ENCODE measurements at regions not wholly inside any gene's neighbourhood (a gene's known extent, or its start where the extent isn't known, plus 50 kb on each side); places are given as distances from the start of the nearest gene placed in this dataset.
"Not testable (repeated sequence)": the region's sequence is repeated elsewhere in the genome, so short reads cannot be mapped to it uniquely, and the experiment has no call there.

DNA sequence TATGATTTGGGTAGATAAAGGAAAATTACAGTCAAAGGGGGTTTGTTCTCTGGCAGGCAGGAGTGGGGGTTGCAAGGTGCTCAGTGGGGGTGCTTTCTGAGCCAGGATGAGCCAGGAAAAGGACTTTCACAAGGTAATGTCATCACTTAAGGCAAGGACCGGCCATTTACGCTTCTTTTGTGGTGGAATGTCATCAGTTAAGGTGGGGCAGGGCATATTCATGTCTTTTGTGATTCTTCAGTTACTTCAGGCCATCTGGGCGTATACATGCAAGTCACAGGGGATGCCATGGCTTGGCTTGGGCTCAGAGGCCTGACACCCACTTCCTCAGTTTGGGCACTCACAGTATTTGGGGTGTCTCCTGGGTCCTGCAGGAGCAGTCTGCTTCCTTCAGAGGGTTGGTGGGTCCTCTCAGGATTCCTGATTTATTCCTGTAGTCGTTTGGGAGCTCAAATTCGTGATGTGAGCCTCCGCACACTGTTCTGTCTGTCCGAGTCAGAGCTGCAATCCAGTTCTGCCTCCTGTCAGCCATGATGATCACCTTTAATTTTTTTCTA, 526.1 kb downstream of the NEBL start:
- H3K9ac ChIP-seq (ENCODE audit: low read length), result peak overlapping the region; percentile 99
- H3K27ac ChIP-seq (ENCODE audit: low read depth, low read length), result peak overlapping the region; percentile 99
- not testable (repeated sequence) for H3K27me3 ChIP-seq (ENCODE audit: control insufficient read depth, insufficient read depth, low read length); H3K36me3 ChIP-seq (ENCODE audit: control insufficient read depth, insufficient read depth, low read length)
- H3K4me1 ChIP-seq (ENCODE audit: control insufficient read depth, insufficient read depth, low read length), result peaks cover 27% of the 10 kb centered on the region
- H3K4me3 ChIP-seq (ENCODE audit: low read depth, low read length), result peak overlapping the region; percentile 64
- H3K9me3 ChIP-seq (ENCODE audit: control insufficient read depth, insufficient read depth, low read depth, low read length), result peaks cover 23% of the 10 kb centered on the region

DNA sequence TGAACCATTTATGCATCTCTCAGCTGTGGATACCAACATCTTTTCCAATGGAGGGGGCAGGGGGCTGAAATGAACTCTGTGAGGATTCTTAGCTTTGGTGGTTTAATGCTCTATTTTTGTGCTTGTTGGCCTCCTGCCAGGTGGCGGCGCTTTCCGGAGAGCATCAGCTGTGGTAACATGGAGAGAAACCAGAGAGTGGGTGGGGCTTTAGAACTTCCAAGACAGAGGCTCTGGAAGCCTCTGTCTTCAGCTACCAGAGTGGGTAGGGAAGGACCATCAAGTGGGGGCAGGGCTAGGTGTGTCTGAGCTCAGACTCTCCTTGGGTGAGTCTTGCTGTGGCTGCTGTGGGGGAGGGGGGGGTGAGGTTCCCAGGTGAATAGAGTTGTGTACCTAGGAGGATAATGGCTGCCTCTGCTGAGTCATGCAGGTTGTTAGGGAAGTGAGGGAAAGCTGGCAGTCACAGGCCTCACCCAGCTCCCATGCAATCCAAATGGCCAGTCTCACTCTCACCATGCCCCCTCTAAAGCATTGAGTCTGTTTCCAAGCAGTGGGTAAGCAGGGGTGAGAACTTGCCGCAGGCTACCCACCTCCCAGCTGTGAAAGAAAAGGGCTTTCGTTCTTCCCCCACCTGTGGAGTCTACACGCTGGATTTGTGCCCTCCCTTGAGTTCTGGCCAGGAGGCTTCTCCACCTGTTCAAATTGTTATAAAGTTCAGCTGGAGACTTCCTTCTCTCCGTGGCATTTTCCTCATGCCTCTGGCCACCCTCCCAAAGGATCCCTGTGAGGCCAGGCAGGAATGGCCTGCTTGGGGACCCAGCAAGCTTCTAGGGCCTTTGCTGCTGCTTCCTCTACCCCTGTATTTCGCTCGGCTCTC, 527.0 kb downstream of the NEBL start:
- Histone ChIP-seq H3K4me3 (ENCODE audit: low read depth, low read length) (peak overlapping the region; percentile 56), H3K4me1 (ENCODE audit: control insufficient read depth, insufficient read depth, low read length) (peaks cover 27% of the 10 kb centered on the region), H3K9me3 (ENCODE audit: control insufficient read depth, insufficient read depth, low read depth, low read length) (peaks cover 23% of the 10 kb centered on the region), H3K27me3 (ENCODE audit: control insufficient read depth, insufficient read depth, low read length) (no peaks in the 10 kb centered on the region), H3K27ac (ENCODE audit: low read depth, low read length) (peak overlapping the region; percentile 99), H3K36me3 (ENCODE audit: control insufficient read depth, insufficient read depth, low read length) (0 out of 2 replicates have a peak, but pooled peaks cover 2% of the 10 kb centered on the region), H3K9ac (ENCODE audit: low read length) (peak overlapping the region; percentile 99)

DNA sequence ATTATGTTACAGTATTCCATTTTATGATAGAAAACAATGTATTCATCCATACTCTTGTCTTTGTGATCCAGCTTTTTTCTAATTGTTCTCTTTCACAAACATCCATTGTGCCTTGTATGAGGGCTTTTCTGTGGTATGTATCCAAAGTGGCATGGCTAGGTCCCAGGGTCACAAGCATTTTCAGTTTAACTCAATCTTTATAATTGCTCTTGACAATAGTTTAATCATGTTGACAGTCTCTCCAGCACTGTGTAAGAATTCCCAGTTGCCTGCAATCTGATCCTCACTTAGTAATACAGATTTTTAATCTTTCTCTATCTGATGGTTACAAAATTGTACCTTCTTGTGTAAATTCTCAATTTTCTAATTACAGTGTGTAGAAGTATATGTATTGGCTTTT, 533.4 kb downstream of the NEBL start:
- H3K27ac ChIP-seq (ENCODE audit: low read depth, low read length), result no peak overlapping the region

DNA sequence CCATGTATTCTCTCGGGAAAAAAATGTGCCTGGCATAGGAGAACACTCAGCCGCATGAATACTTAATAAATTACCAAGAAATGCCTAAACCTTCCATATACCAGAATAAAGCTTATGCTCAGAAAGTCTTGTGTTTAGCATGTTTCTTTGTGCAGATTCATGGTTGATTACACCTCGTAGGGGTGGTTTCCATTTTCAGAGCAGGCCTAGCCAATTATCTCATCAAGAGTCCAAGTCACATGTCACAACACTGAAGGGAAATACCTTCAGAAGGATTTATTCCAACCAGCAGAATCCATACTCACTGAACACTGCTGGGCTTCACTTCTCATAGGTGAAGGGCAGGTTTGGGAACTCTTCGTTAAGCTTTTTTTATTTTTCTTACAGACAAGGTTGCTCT, 539.7 kb downstream of the PLXDC2 start:
- no peak overlapping the region for H3K27ac ChIP-seq (ENCODE audit: low read depth, low read length)
- H3K9me3 ChIP-seq (ENCODE audit: control insufficient read depth, insufficient read depth, low read depth, low read length), result peaks cover 21% of the 10 kb centered on the region
- no peak overlapping the region for H3K9ac ChIP-seq (ENCODE audit: low read length)
- H3K4me1 ChIP-seq (ENCODE audit: control insufficient read depth, insufficient read depth, low read length), result no peaks in the 10 kb centered on the region
- H3K4me3 ChIP-seq (ENCODE audit: low read depth, low read length), result no peak overlapping the region
- no peaks in the 10 kb centered on the region for H3K36me3 ChIP-seq (ENCODE audit: control insufficient read depth, insufficient read depth, low read length)
- H3K27me3 ChIP-seq (ENCODE audit: control insufficient read depth, insufficient read depth, low read length), result no peaks in the 10 kb centered on the region

More for the DNA sequence above, 533.4 kb downstream of the NEBL start:
- Histone ChIP-seq H3K4me3 (ENCODE audit: low read depth, low read length) (no peak overlapping the region), H3K4me1 (ENCODE audit: control insufficient read depth, insufficient read depth, low read length) (no peaks in the 10 kb centered on the region), H3K36me3 (ENCODE audit: control insufficient read depth, insufficient read depth, low read length) (no peaks in the 10 kb centered on the region), H3K27me3 (ENCODE audit: control insufficient read depth, insufficient read depth, low read length) (no peaks in the 10 kb centered on the region), H3K9ac (ENCODE audit: low read length) (no peak overlapping the region), H3K9me3 (ENCODE audit: control insufficient read depth, insufficient read depth, low read depth, low read length) (peaks cover 41% of the 10 kb centered on the region)

GRCh38 chr10:20355011-20355410, 538.8 kb downstream of the PLXDC2 start:
- Histone ChIP-seq H3K4me1 (ENCODE audit: control insufficient read depth, insufficient read depth, low read length) (no peaks in the 10 kb centered on the region), H3K9ac (ENCODE audit: low read length) (no peak overlapping the region), H3K27ac (ENCODE audit: low read depth, low read length) (no peak overlapping the region), H3K9me3 (ENCODE audit: control insufficient read depth, insufficient read depth, low read depth, low read length) (peaks cover 13% of the 10 kb centered on the region), H3K4me3 (ENCODE audit: low read depth, low read length) (no peak overlapping the region), H3K36me3 (ENCODE audit: control insufficient read depth, insufficient read depth, low read length) (no peaks in the 10 kb centered on the region), H3K27me3 (ENCODE audit: control insufficient read depth, insufficient read depth, low read length) (no peaks in the 10 kb centered on the region)

DNA sequence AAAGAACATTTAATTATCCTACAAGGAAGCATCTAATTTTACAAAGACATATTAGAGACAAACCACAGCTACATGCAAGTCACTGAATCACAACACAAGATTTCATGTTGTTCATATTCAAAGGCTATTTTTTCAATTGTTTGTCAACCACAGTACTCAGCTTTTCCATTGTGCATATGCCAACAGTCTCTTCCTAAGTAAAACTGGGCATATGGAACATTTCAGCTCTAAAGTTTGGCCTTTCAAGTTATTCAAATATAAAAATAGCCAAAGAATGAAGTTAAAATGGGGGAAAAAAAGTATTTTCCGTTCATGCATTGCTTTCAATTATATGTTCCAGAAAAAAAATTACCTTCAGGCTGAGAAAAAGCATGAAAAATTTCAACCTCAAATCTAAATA, 537.9 kb downstream of the PLXDC2 start:
- no peak overlapping the region for H3K4me3 ChIP-seq (ENCODE audit: low read depth, low read length)
- no peaks in the 10 kb centered on the region for H3K27me3 ChIP-seq (ENCODE audit: control insufficient read depth, insufficient read depth, low read length)
- H3K27ac ChIP-seq (ENCODE audit: low read depth, low read length), result no peak overlapping the region
- no peaks in the 10 kb centered on the region for H3K4me1 ChIP-seq (ENCODE audit: control insufficient read depth, insufficient read depth, low read length)
- H3K36me3 ChIP-seq (ENCODE audit: control insufficient read depth, insufficient read depth, low read length), result no peaks in the 10 kb centered on the region
- H3K9ac ChIP-seq (ENCODE audit: low read length), result no peak overlapping the region
- peaks cover 13% of the 10 kb centered on the region for H3K9me3 ChIP-seq (ENCODE audit: control insufficient read depth, insufficient read depth, low read depth, low read length)

DNA sequence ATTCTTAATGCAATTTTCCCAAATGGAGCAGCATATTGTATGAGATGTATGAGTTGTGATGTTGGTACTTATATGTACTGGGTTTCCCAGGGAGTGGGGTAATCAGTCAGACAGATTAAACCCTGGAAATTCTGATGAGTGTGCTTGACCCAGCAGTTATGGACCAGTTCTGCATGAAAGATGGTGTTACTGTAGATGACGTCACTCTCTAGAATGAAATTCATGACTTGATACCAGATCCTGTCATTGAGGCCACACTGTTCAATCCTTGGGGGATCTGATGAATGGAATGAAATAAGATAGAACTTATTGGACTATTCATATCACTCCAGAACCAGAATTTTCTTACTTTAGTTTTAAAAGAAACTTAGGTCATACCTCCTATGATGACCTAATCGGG, 534.3 kb downstream of the PLXDC2 start:
- peaks cover 13% of the 10 kb centered on the region for H3K9me3 ChIP-seq (ENCODE audit: control insufficient read depth, insufficient read depth, low read depth, low read length)
- no peaks in the 10 kb centered on the region for H3K4me1 ChIP-seq (ENCODE audit: control insufficient read depth, insufficient read depth, low read length)
- no peaks in the 10 kb centered on the region for H3K36me3 ChIP-seq (ENCODE audit: control insufficient read depth, insufficient read depth, low read length)
- no peak overlapping the region for H3K9ac ChIP-seq (ENCODE audit: low read length)
- no peak overlapping the region for H3K27ac ChIP-seq (ENCODE audit: low read depth, low read length)
- no peak overlapping the region for H3K4me3 ChIP-seq (ENCODE audit: low read depth, low read length)
- no peaks in the 10 kb centered on the region for H3K27me3 ChIP-seq (ENCODE audit: control insufficient read depth, insufficient read depth, low read length)

GRCh38 chr10:20343036-20343435, 526.8 kb downstream of the PLXDC2 start:
- Histone ChIP-seq H3K4me3 (ENCODE audit: low read depth, low read length) (no peak overlapping the region), H3K27ac (ENCODE audit: low read depth, low read length) (no peak overlapping the region), H3K9ac (ENCODE audit: low read length) (no peak overlapping the region), H3K9me3 (ENCODE audit: control insufficient read depth, insufficient read depth, low read depth, low read length) (peaks cover 21% of the 10 kb centered on the region), H3K36me3 (ENCODE audit: control insufficient read depth, insufficient read depth, low read length) (no peaks in the 10 kb centered on the region), H3K27me3 (ENCODE audit: control insufficient read depth, insufficient read depth, low read length) (no peaks in the 10 kb centered on the region), H3K4me1 (ENCODE audit: control insufficient read depth, insufficient read depth, low read length) (no peaks in the 10 kb centered on the region)
